GM18867 (cell line): ENCODE measurements at regions not wholly inside any gene's neighbourhood (a gene's known extent, or its start where the extent isn't known, plus 50 kb on each side); places are given as distances from the start of the nearest gene placed in this dataset.

Source experiments
- ATAC-seq: cut with Tn5 transposase; IDR thresholded peaks from one replicate; pipeline ENCODE4 v1.9.1; 2021; ENCODE audit warnings: mild to moderate bottlenecking, moderate library complexity; ENCODE audit not compliant: unreplicated experiment

- ATAC-seq = no peak
These were observed 352.6 kb upstream of the CCDC54 start for GRCh38 chr3:107024551-107025026.

- no peak for ATAC-seq
These were observed 351.3 kb upstream of the CCDC54 start for GRCh38 chr3:107025961-107026360.

- ATAC-seq = no peak
These were observed 349.2 kb upstream of the CCDC54 start for GRCh38 chr3:107028086-107028485.

- ATAC-seq = no peak
These were observed 348.6 kb upstream of the CCDC54 start for GRCh38 chr3:107028626-107029025.

- ATAC-seq = no peak
These were observed 345.1 kb upstream of the CCDC54 start for GRCh38 chr3:107032111-107032510.

- ATAC-seq = no peak
These were observed 343.1 kb upstream of the CCDC54 start for GRCh38 chr3:107034142-107034541.

GRCh38 chr3:107035176-107035575 lies 342.1 kb upstream of the CCDC54 start:
- ATAC-seq = no peak

GRCh38 chr3:107044677-107045076 lies 332.6 kb upstream of the CCDC54 start:
- ATAC-seq = no peak

- no peak for ATAC-seq
These were observed 331.4 kb upstream of the CCDC54 start for GRCh38 chr3:107045791-107046190.

- no peak for ATAC-seq
These were observed 321.9 kb upstream of the CCDC54 start for GRCh38 chr3:107055181-107055942.

GRCh38 chr3:107061466-107061865 lies 315.8 kb upstream of the CCDC54 start:
- no peak for ATAC-seq

- ATAC-seq = no peak
These were observed 314.9 kb upstream of the CCDC54 start for GRCh38 chr3:107062310-107062709.

- no peak for ATAC-seq
These were observed 314.5 kb upstream of the CCDC54 start for GRCh38 chr3:107062787-107063186.

GRCh38 chr3:107063351-107063750 lies 313.9 kb upstream of the CCDC54 start:
- ATAC-seq = no peak

- ATAC-seq = peak; percentile 96
These were observed 312.7 kb upstream of the CCDC54 start for GRCh38 chr3:107064405-107065060.

- no peak for ATAC-seq
These were observed 312.0 kb upstream of the CCDC54 start for GRCh38 chr3:107065094-107065861.

GRCh38 chr3:107067421-107067820 lies 309.8 kb upstream of the CCDC54 start:
- ATAC-seq = no peak

- no peak for ATAC-seq
These were observed 308.3 kb upstream of the CCDC54 start for GRCh38 chr3:107068980-107069379.

- ATAC-seq = no peak
These were observed 300.3 kb upstream of the CCDC54 start for GRCh38 chr3:107076946-107077345.

- ATAC-seq = no peak
These were observed 299.8 kb upstream of the CCDC54 start for GRCh38 chr3:107077391-107077790.

- ATAC-seq = no peak
These were observed 294.7 kb upstream of the CCDC54 start for GRCh38 chr3:107082527-107082926.

GRCh38 chr3:107085261-107085660 lies 292.0 kb upstream of the CCDC54 start:
- ATAC-seq = no peak
